SHP77 treated with DMSO at 0.1 percent for 48 hours (cell line): ENCODE measurements at regions not wholly inside any gene's neighbourhood (a gene's known extent, or its start where the extent isn't known, plus 50 kb on each side); places are given as distances from the start of the nearest gene placed in this dataset.

Experiments used
- DNase-seq: peaks from one replicate; lab custom pipeline; 2025; lab: John Stamatoyannopoulos, UW

GRCh38 chr15:93865586-93865985, 365.8 kb upstream of the MCTP2 start:
- no peak for DNase-seq

- no peak for DNase-seq
Observed at GRCh38 chr15:93862791-93863190, 368.6 kb upstream of the MCTP2 start.

GRCh38 chr15:93861956-93862741, 369.2 kb upstream of the MCTP2 start:
- DNase-seq, result no peak

GRCh38 chr15:93861413-93861812, 369.9 kb upstream of the MCTP2 start:
- no peak for DNase-seq

GRCh38 chr15:93860701-93861100, 370.7 kb upstream of the MCTP2 start:
- DNase-seq, result no peak

- DNase-seq, result no peak
Observed at GRCh38 chr15:93859176-93859575, 372.2 kb upstream of the MCTP2 start.

GRCh38 chr15:93855181-93855826, 376.1 kb upstream of the MCTP2 start:
- no peak for DNase-seq

- no peak for DNase-seq
Observed at GRCh38 chr15:93854088-93854487, 377.3 kb upstream of the MCTP2 start.

GRCh38 chr15:93852761-93853160, 378.6 kb upstream of the MCTP2 start:
- no peak for DNase-seq

- DNase-seq, result no peak
Observed at GRCh38 chr15:93848490-93848889, 382.9 kb upstream of the MCTP2 start.

GRCh38 chr15:93848076-93848475, 383.3 kb upstream of the MCTP2 start:
- no peak for DNase-seq

GRCh38 chr15:93846148-93846547, 385.2 kb upstream of the MCTP2 start:
- DNase-seq, result no peak

- DNase-seq, result no peak
Observed at GRCh38 chr15:93837450-93837849, 393.9 kb upstream of the MCTP2 start.

GRCh38 chr15:93835344-93835743, 396.0 kb upstream of the MCTP2 start:
- no peak for DNase-seq

- no peak for DNase-seq
Observed at GRCh38 chr15:93831641-93832040, 399.7 kb upstream of the MCTP2 start.

GRCh38 chr15:93830221-93831080, 400.9 kb upstream of the MCTP2 start:
- no peak for DNase-seq

GRCh38 chr15:93829115-93829870, 402.1 kb upstream of the MCTP2 start:
- DNase-seq, result no peak

- DNase-seq, result no peak
Observed at GRCh38 chr15:93826790-93827189, 404.6 kb upstream of the MCTP2 start.

- DNase-seq, result no peak
Observed at GRCh38 chr15:93826293-93826692, 405.1 kb upstream of the MCTP2 start.

GRCh38 chr15:93825682-93826081, 405.7 kb upstream of the MCTP2 start:
- no peak for DNase-seq

GRCh38 chr15:93823971-93824913, 407.1 kb upstream of the MCTP2 start:
- no peak for DNase-seq
